HG02588 (cell line): ENCODE measurements at regions not wholly inside any gene's neighbourhood (a gene's known extent, or its start where the extent isn't known, plus 50 kb on each side); places are given as distances from the start of the nearest gene placed in this dataset.

ENCODE experiments used
- ATAC-seq: cut with Tn5 transposase; IDR thresholded peaks from one replicate; pipeline ENCODE4 v1.9.1; 2021; ENCODE audit warnings: mild to moderate bottlenecking, moderate library complexity; ENCODE audit not compliant: unreplicated experiment

GRCh38 chr1:83527987-83528386 is 470.9 kb downstream of the TTLL7 start:
- no peak for ATAC-seq

GRCh38 chr1:83520797-83521196 is 478.1 kb downstream of the TTLL7 start:
- ATAC-seq: no peak

GRCh38 chr1:83516369-83516768 is 482.6 kb downstream of the TTLL7 start:
- no peak for ATAC-seq

DNA sequence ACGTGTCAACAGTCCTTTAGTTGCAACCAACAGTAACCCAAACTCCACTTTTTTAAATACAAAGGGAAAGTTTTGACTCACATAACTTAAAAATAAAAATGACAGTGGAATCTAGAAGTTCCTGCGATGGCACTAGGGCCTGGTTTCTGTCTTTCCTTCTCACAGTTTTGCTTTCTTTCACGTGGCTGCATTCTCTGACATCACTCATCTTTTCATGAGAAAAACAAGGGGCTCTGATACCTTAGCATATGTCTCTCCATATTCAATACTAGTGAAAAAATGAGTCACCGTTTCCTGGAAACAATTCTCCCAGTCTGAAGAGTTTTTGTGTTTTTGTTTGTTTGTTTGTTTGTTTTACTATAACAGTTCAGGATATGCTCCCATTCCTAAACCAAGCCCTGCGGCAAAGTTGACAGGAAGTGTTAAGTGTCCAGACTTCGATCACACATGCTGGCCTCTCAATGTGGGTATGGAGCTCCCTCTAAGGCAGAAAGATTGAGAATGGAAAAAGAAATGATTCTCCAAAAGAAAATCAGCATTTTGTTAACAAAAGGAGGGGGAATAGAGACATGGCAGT is 483.3 kb downstream of the TTLL7 start:
- no peak for ATAC-seq

DNA sequence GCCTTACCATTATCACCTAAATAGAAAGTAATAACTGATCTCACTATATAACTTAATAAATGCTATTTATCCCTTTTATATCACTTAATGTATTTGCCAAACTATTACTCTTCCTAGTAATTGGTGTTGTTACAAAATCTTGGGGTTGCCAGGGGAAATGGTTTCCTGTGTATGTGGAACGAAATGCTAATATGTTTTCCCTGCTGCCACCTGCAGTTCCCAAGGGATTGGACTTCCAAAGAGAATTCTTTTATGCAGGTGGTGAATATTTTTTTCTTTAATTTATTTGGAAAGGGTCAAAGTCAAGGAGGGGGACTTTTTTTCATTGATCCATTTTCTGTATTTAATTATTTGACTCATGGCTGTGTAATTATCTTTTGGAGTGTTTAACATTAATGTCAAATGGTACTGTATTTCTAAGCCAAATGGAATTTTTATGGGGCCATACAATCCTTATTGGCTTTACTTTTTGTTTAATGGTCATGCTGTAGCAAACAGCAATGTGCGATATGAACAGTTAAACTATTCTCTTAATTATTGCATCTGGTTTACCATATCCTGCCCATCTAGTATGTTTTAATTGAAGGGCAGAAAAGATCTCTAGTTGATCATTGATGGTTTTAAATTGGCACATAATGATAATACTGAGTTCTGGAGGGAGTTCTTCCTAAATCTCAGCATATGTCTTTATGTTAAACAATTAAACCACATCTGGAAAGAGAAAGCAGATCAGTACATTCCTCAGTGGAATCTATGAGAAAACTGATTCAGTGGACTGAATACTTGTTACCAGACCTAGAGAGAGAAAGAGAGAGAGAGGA is 486.3 kb downstream of the TTLL7 start:
- ATAC-seq: no peak

- ATAC-seq: no peak
These were observed 487.7 kb downstream of the TTLL7 start for GRCh38 chr1:83511146-83511726.

GRCh38 chr1:83509301-83509781 is 489.6 kb downstream of the TTLL7 start:
- ATAC-seq: no peak

DNA sequence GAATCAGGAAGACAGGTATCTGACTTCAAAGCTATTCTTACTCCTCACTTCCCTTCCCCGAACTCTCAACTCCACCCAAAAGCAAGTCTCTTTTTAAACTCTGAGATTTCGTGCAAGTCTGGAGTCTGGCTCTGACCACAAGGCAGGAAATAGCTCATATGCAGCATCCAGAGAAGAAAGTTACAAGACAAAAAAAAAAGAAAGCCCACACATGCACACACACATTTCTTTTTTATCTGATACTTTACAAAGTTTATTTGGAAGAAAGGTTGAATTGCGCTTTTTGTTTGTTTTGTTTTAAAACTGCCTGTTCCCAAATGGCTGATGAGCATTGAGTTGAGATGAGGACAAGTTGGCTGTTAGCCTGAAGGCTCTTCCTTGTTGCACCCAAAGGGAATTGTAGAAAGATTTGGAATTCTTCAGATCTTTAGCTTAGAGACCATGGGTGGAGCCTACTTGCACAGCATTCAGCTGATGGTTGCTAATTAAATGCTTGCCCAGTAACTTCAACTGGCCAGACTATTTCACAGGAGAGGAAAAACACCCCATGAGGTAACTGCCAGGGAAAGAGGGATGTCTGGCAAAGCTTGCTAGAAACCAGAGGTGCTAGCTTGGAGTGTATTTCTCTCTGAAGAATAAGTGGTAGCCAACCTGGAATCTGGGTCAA is 490.3 kb downstream of the TTLL7 start:
- ATAC-seq: peak; percentile 97

GRCh38 chr1:83505148-83505547 is 493.8 kb downstream of the TTLL7 start:
- no peak for ATAC-seq

GRCh38 chr1:83503153-83503552 is 495.8 kb downstream of the TTLL7 start:
- ATAC-seq: no peak

GRCh38 chr1:83500987-83501591 is 497.8 kb downstream of the TTLL7 start:
- peak; percentile 90 for ATAC-seq

- no peak for ATAC-seq
These were observed 498.4 kb downstream of the TTLL7 start for GRCh38 chr1:83500531-83500930.

GRCh38 chr1:83499998-83500397 is 498.9 kb downstream of the TTLL7 start:
- peak; percentile 63 for ATAC-seq

GRCh38 chr1:83497563-83497962 is 501.4 kb downstream of the TTLL7 start:
- no peak for ATAC-seq

DNA sequence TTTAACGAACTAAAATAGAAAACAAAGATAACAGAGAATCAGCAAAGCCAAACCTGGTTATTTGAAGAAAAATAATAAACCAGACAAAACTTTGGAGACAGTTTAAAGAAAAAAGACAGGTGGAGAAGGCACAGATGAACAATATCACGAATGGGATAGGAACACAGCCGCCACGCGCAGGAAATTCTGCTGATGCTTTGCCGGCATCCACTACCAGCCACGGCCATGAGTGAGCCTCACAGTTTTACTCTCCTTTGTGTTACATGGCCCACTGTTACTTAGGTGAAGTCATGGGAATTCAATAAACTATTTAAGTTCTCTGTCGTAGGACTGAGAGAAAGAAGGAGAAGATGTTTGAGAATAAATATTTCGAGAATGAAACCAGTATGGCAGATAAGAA is 503.4 kb downstream of the TTLL7 start:
- no peak for ATAC-seq

DNA sequence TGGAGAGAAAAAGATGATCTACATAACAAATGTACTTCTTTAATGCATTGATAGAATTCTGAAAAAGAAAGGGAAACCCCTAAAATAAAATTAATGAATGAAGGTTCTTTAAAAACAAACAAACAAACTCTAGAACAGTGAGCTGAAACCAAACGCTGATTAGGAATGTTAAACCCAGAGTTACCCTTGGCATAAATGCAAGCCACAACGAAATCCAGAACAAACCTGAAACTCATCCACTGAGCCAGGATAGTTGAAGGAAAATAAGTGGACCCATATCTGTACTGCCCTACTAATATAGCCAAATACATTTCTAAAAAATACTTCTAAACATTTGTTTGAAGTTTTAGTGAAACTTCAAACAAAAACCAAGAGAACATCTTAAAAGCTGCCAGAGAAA is 505.3 kb downstream of the TTLL7 start:
- no peak for ATAC-seq

DNA sequence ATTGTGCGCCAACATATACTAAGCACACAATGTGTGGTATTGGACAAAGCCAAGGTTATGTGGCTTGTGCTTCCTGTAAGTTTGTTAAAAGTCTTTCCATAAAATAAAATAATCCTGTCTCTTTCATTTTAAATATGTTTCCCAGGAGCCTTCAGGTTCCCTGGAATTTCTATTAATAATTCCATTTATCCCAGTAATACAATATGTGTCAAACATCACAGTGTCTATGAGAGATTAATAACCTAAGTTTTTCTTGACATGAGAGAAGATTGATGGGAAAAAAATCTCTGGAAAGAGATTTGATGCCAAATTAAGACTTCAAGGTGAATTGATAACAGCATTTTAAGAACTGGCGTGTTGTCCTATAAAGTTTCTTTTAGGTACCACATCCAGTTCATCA is 507.0 kb downstream of the TTLL7 start:
- ATAC-seq: no peak

DNA sequence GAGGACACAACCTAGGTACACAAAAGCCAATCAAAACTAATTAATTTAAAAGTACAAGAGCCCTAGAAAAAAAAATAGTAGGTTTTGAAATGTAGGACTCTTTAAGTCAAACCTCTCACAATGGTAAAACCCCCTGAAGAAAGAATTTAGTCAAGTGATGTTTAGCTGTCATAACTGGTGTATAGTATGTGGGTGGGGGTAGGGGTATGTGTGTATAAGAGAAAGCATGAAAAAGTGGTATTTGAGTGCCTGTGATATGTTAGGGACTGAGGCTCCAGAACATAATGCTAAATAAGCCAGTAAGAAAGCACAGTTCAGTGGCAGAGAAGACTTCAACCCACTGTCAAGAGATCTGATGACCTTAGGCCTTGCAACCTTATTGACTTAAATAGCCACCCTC is 507.9 kb downstream of the TTLL7 start:
- ATAC-seq: no peak

DNA sequence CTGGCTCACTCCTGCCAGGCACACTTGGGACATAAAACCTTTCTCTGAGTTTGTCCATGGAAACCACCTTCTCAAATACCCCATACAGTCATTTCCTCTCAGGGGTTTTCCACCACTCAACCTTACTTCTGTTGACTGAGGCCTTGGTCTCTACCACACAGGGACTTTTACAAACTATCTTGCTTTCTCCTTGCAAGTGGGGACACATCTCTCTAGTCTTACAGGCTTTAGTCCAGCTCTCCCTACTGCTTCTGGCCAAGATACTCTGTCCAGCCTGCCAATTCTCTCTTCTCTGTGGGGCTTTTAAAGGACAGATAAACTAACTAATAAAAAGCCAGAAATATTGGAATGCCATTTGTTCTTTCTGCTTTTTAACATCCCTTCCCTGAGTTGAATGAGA is 510.8 kb downstream of the TTLL7 start:
- peak; percentile 90 for ATAC-seq

DNA sequence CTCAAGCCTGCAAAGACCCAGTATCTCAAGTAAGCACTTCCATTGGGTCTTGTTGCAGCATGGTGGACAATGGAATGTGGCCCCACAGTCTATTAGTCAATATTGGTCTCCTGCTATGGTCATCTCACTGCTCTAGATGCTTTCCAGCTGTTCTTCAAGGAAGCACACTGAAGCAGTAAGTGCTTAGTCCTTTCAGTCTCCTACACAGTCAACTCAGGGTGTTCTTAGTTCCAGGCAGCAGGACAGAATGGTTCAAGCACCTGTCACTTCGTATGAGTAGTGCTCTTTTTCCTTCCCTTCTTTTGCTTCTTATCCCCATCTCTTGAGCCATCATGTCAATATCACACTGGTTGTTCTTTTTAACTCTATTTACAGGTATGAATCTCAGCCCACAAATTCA is 511.5 kb downstream of the TTLL7 start:
- ATAC-seq: peak; percentile 24
